Esophagus squamous epithelium (tissue), 4 donors: ENCODE measurements at regions not wholly inside any gene's neighbourhood (a gene's known extent, or its start where the extent isn't known, plus 50 kb on each side); places are given as distances from the start of the nearest gene placed in this dataset.

ENCODE experiments used
- POLR2A ChIP-seq, 4 donors: fragments of 450-650 bp; IDR thresholded peaks; one replicate each; pipeline ENCODE4 v1.6.1; 2017; ENCODE audit warnings: antibody characterized with exemption in 4 of 4, mild to moderate bottlenecking in 4 of 4, moderate library complexity in 3 of 4
- TF ChIP-seq, protein P1 (sequence below), 6 experiments: fragments of 450-650 bp in 4 of 6; fragments of 200-600 bp in 2 of 6; sonication (generic) in 2 of 6; IDR thresholded peaks; one replicate each; pipeline ENCODE4 v1.5.1; 2016 to 2019; ENCODE audit warnings: antibody characterized with exemption in 6 of 6, mild to moderate bottlenecking in 4 of 6, moderate library complexity in 4 of 6

DNA sequence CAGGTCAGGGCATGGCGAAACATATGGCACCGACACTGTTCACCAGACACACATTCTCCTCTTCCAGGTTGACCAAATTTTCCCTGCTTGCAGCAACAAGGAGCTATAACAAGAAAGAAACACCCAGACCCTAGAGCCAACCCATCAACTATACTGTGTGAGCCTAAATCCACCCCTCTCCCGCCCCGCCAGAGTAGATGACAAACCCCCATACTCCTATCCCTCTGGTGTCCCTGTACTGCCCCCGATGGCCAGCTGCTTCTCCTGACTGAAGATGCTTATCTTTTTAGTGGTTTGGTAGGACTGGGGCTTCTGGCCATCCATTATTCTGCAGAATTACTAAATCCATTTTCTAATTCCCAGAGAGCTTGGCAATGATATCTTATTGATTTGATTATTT lies 70.1 kb upstream of the EEPD1 start:
- TF ChIP-seq, protein P1, sequence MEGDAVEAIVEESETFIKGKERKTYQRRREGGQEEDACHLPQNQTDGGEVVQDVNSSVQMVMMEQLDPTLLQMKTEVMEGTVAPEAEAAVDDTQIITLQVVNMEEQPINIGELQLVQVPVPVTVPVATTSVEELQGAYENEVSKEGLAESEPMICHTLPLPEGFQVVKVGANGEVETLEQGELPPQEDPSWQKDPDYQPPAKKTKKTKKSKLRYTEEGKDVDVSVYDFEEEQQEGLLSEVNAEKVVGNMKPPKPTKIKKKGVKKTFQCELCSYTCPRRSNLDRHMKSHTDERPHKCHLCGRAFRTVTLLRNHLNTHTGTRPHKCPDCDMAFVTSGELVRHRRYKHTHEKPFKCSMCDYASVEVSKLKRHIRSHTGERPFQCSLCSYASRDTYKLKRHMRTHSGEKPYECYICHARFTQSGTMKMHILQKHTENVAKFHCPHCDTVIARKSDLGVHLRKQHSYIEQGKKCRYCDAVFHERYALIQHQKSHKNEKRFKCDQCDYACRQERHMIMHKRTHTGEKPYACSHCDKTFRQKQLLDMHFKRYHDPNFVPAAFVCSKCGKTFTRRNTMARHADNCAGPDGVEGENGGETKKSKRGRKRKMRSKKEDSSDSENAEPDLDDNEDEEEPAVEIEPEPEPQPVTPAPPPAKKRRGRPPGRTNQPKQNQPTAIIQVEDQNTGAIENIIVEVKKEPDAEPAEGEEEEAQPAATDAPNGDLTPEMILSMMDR (IDR thresholded peaks at IDR 0.05) = no peak
- TF ChIP-seq POLR2A (IDR thresholded peaks at IDR 0.05) = no peak
